ENCODE measurements at regions not wholly inside any gene's neighbourhood (a gene's known extent, or its start where the extent isn't known, plus 50 kb on each side); places are given as distances from the start of the nearest gene placed in this dataset.

DNA sequence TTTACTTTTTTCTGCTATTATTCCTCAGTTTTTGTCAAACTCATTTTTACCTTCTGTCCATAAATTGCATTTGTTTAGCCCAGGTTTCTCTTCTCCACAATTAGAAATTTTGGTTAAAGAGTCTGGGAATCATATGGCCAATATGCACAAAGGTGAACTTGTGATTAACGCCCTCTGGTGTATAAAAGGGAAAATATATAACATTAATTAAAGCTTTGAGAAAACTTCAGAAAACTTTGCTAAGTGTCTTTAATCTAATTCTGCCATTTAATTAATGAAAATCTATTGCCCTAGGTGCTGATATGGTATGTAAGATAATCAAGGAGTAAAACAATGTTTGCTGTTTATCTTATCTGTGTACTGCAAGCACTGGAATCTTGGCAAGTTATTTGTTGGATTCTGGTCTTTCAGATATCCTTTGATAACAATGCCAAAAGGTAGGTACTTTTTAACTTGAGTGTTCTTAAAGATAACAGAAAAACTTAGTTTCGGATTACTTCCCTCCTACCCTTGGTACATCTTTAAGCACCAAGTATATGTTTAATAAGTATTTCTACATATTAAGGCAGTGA, 402.6 kb downstream of the SUCLA2 start:
- peaks cover under 1 to 16% (median 5%) of the 10 kb centered on the region in 4 donors for H3K9me3 ChIP-seq (ENCODE audit: control insufficient read depth in 4 of 4, low read length in 3 of 4)
- H3K4me3 ChIP-seq (ENCODE audit: low read depth in 1 of 3, low read length in 3 of 3): no peak overlapping the region
- DNase-seq (ENCODE audit: low spot score): no peak
- H3K27ac ChIP-seq (ENCODE audit: low read depth in 1 of 2, low read length in 2 of 2): no peak overlapping the region
- TF ChIP-seq, protein P1, sequence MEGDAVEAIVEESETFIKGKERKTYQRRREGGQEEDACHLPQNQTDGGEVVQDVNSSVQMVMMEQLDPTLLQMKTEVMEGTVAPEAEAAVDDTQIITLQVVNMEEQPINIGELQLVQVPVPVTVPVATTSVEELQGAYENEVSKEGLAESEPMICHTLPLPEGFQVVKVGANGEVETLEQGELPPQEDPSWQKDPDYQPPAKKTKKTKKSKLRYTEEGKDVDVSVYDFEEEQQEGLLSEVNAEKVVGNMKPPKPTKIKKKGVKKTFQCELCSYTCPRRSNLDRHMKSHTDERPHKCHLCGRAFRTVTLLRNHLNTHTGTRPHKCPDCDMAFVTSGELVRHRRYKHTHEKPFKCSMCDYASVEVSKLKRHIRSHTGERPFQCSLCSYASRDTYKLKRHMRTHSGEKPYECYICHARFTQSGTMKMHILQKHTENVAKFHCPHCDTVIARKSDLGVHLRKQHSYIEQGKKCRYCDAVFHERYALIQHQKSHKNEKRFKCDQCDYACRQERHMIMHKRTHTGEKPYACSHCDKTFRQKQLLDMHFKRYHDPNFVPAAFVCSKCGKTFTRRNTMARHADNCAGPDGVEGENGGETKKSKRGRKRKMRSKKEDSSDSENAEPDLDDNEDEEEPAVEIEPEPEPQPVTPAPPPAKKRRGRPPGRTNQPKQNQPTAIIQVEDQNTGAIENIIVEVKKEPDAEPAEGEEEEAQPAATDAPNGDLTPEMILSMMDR (IDR thresholded peaks at IDR 0.05; ENCODE audit: low read depth, low read length, missing input control): peak; percentile 27
- TF ChIP-seq RAD21 (IDR thresholded peaks at IDR 0.05): peak; percentile 73 to 78
- TF ChIP-seq EGR1 (IDR thresholded peaks at IDR 0.05; ENCODE audit: low read depth in 2 of 2): no peak
- WGBS: 29% methylated on average over 2 of the region's 2 CpGs
- no peak overlapping the region for H3K9ac ChIP-seq (ENCODE audit: low read depth in 1 of 2, low read length in 2 of 2)
- H3K4me1 ChIP-seq (ENCODE audit: control insufficient read depth in 4 of 4, insufficient read depth in 4 of 4, low read length in 3 of 4): no peaks in the 10 kb centered on the region
- no peaks in the 10 kb centered on the region for H3K27me3 ChIP-seq (ENCODE audit: control insufficient read depth in 4 of 4, insufficient read depth in 4 of 4, low read length in 3 of 4)
- peaks cover 0 to 2% (median 0%) of the 10 kb centered on the region in 4 donors for H3K36me3 ChIP-seq (ENCODE audit: control insufficient read depth in 4 of 4, insufficient read depth in 3 of 4, low read depth in 1 of 4, low read length in 3 of 4)

DNA sequence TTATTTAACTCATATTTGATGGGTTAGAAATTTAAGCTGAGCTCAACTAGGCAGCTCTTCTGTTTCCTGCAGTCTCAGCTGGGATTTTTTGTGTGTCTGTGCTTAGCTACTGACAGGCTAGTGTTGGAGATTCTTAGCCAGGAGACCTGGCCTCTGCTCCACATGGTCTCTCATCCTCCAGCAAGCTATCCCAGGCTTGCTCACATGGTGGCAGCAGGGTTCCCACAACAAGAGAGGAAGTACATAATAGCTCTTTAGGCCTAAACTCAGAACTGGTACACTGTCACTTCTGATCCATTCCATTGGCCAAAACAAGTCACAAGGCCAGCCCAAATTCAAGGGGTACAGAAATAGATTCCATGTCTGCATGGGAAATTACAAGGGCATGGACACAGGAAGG, 406.2 kb downstream of the SUCLA2 start:
- H3K9ac ChIP-seq (ENCODE audit: low read depth in 1 of 2, low read length in 2 of 2): no peak overlapping the region
- DNase-seq (ENCODE audit: low spot score): no peak
- no peak overlapping the region for H3K27ac ChIP-seq (ENCODE audit: low read depth in 1 of 2, low read length in 2 of 2)
- no peaks in the 10 kb centered on the region for H3K27me3 ChIP-seq (ENCODE audit: control insufficient read depth in 4 of 4, insufficient read depth in 4 of 4, low read length in 3 of 4)
- TF ChIP-seq, protein P1 (IDR thresholded peaks at IDR 0.05; ENCODE audit: low read depth, low read length, missing input control): peak; percentile 7
- TF ChIP-seq RAD21 (IDR thresholded peaks at IDR 0.05) (peak; percentile 13 to 45), FOXA1 (IDR thresholded peaks at IDR 0.05) (no peak), FOXA2 (IDR thresholded peaks at IDR 0.05) (no peak)
- H3K4me1 ChIP-seq (ENCODE audit: control insufficient read depth in 4 of 4, insufficient read depth in 4 of 4, low read length in 3 of 4): no peaks in the 10 kb centered on the region
- H3K9me3 ChIP-seq (ENCODE audit: control insufficient read depth in 4 of 4, low read length in 3 of 4): peaks cover 1 to 20% (median 6%) of the 10 kb centered on the region in 4 donors
- H3K4me3 ChIP-seq (ENCODE audit: low read depth in 1 of 3, low read length in 3 of 3): no peak overlapping the region
- peaks cover 0 to 2% (median 0%) of the 10 kb centered on the region in 4 donors for H3K36me3 ChIP-seq (ENCODE audit: control insufficient read depth in 4 of 4, insufficient read depth in 3 of 4, low read depth in 1 of 4, low read length in 3 of 4)

DNA sequence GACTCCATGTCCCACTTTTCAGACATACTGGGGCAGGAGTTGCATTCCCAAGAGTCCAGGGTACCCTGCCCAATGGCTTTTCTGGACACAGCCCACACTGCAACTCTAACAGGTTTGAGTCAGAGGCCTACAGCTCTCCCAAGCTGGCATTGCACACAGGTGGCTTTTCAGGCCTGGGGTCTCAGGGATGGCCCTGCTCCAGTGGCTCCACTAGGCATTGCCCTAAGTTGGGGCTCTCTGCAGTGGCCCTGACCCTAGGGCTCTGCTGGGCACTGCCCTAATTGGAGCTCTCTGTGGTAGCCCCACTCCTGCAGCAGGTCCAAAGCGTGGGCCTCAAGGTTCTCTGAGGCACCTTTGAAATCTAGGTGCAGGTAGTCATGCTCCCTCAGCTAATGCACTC, 408.8 kb downstream of the SUCLA2 start:
- H3K9me3 ChIP-seq (ENCODE audit: control insufficient read depth in 4 of 4, low read length in 3 of 4): peaks cover 1 to 20% (median 6%) of the 10 kb centered on the region in 4 donors
- H3K27ac ChIP-seq (ENCODE audit: low read depth in 1 of 2, low read length in 2 of 2): no peak overlapping the region
- TF ChIP-seq HNF4G (IDR thresholded peaks at IDR 0.05) (no peak), TAF1 (conservative IDR thresholded peaks at IDR 0.05) (no peak), NR2F2 (IDR thresholded peaks at IDR 0.05) (no peak), EGR1 (IDR thresholded peaks at IDR 0.05; ENCODE audit: low read depth in 2 of 2) (no peak), SP1 (IDR thresholded peaks at IDR 0.05) (no peak)
- TF ChIP-seq, protein P2, sequence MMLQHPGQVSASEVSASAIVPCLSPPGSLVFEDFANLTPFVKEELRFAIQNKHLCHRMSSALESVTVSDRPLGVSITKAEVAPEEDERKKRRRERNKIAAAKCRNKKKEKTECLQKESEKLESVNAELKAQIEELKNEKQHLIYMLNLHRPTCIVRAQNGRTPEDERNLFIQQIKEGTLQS (IDR thresholded peaks at IDR 0.05): no peak
- TF ChIP-seq, protein P3, sequence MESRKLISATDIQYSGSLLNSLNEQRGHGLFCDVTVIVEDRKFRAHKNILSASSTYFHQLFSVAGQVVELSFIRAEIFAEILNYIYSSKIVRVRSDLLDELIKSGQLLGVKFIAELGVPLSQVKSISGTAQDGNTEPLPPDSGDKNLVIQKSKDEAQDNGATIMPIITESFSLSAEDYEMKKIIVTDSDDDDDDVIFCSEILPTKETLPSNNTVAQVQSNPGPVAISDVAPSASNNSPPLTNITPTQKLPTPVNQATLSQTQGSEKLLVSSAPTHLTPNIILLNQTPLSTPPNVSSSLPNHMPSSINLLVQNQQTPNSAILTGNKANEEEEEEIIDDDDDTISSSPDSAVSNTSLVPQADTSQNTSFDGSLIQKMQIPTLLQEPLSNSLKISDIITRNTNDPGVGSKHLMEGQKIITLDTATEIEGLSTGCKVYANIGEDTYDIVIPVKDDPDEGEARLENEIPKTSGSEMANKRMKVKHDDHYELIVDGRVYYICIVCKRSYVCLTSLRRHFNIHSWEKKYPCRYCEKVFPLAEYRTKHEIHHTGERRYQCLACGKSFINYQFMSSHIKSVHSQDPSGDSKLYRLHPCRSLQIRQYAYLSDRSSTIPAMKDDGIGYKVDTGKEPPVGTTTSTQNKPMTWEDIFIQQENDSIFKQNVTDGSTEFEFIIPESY (IDR thresholded peaks at IDR 0.05): no peak
- TF ChIP-seq, protein P4, sequence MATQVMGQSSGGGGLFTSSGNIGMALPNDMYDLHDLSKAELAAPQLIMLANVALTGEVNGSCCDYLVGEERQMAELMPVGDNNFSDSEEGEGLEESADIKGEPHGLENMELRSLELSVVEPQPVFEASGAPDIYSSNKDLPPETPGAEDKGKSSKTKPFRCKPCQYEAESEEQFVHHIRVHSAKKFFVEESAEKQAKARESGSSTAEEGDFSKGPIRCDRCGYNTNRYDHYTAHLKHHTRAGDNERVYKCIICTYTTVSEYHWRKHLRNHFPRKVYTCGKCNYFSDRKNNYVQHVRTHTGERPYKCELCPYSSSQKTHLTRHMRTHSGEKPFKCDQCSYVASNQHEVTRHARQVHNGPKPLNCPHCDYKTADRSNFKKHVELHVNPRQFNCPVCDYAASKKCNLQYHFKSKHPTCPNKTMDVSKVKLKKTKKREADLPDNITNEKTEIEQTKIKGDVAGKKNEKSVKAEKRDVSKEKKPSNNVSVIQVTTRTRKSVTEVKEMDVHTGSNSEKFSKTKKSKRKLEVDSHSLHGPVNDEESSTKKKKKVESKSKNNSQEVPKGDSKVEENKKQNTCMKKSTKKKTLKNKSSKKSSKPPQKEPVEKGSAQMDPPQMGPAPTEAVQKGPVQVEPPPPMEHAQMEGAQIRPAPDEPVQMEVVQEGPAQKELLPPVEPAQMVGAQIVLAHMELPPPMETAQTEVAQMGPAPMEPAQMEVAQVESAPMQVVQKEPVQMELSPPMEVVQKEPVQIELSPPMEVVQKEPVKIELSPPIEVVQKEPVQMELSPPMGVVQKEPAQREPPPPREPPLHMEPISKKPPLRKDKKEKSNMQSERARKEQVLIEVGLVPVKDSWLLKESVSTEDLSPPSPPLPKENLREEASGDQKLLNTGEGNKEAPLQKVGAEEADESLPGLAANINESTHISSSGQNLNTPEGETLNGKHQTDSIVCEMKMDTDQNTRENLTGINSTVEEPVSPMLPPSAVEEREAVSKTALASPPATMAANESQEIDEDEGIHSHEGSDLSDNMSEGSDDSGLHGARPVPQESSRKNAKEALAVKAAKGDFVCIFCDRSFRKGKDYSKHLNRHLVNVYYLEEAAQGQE (IDR thresholded peaks at IDR 0.05): no peak
- TF ChIP-seq, protein P1 (IDR thresholded peaks at IDR 0.05; ENCODE audit: low read depth, low read length, missing input control): no peak
- DNase-seq (ENCODE audit: low spot score): no peak
- no peaks in the 10 kb centered on the region for H3K27me3 ChIP-seq (ENCODE audit: control insufficient read depth in 4 of 4, insufficient read depth in 4 of 4, low read length in 3 of 4)
- H3K9ac ChIP-seq (ENCODE audit: low read depth in 1 of 2, low read length in 2 of 2): no peak overlapping the region
- WGBS: 91% methylated on average over 1 of the region's 1 CpG
- no peaks in the 10 kb centered on the region for H3K4me1 ChIP-seq (ENCODE audit: control insufficient read depth in 4 of 4, insufficient read depth in 4 of 4, low read length in 3 of 4)
- no peak overlapping the region for H3K4me3 ChIP-seq (ENCODE audit: low read depth in 1 of 3, low read length in 3 of 3)
- peaks cover 0 to 2% (median 0%) of the 10 kb centered on the region in 4 donors for H3K36me3 ChIP-seq (ENCODE audit: control insufficient read depth in 4 of 4, insufficient read depth in 3 of 4, low read depth in 1 of 4, low read length in 3 of 4)
